ENCODE measurements at regions not wholly inside any gene's neighbourhood (a gene's known extent, or its start where the extent isn't known, plus 50 kb on each side); places are given as distances from the start of the nearest gene placed in this dataset.
"Not testable (repeated sequence)": the region's sequence is repeated elsewhere in the genome, so short reads cannot be mapped to it uniquely, and the experiment has no call there.

- Histone ChIP-seq H3K36me3 (ENCODE audit: control insufficient read depth, insufficient read depth, low read length) (no peaks in the 10 kb centered on the region), H3K4me1 (ENCODE audit: control insufficient read depth, insufficient read depth, low read length, poor library complexity, severe bottlenecking) (no peaks in the 10 kb centered on the region), H3K9me3 (ENCODE audit: control insufficient read depth, low read length) (no peaks in the 10 kb centered on the region), H3K4me3 (ENCODE audit: extremely low read depth, insufficient read depth, low read length, poor library complexity, severe bottlenecking) (no peak overlapping the region), H3K27ac (ENCODE audit: low read depth, low read length, severe bottlenecking) (no peak overlapping the region)
- 100% methylated on average over 1 of the region's 4 CpGs; no CpG with 5 or more reads in 1 of the 2 experiments for WGBS, 2 experiments (ENCODE audit: insufficient coverage in 2 of 2)
Measured at GRCh38 chr18:68215931-68216330, 499.0 kb downstream of the TMX3 start.

- Histone ChIP-seq H3K9me3 (ENCODE audit: control insufficient read depth, low read length) (no peaks in the 10 kb centered on the region), H3K4me3 (ENCODE audit: extremely low read depth, insufficient read depth, low read length, poor library complexity, severe bottlenecking) (no peak overlapping the region), H3K4me1 (ENCODE audit: control insufficient read depth, insufficient read depth, low read length, poor library complexity, severe bottlenecking) (no peaks in the 10 kb centered on the region), H3K27ac (ENCODE audit: low read depth, low read length, severe bottlenecking) (no peak overlapping the region), H3K36me3 (ENCODE audit: control insufficient read depth, insufficient read depth, low read length) (no peaks in the 10 kb centered on the region)
- WGBS, 2 experiments (ENCODE audit: insufficient coverage in 2 of 2), result no CpG with 5 or more reads among the region's 5 CpGs
Measured at GRCh38 chr18:68186039-68186438, 528.9 kb downstream of the TMX3 start.

DNA sequence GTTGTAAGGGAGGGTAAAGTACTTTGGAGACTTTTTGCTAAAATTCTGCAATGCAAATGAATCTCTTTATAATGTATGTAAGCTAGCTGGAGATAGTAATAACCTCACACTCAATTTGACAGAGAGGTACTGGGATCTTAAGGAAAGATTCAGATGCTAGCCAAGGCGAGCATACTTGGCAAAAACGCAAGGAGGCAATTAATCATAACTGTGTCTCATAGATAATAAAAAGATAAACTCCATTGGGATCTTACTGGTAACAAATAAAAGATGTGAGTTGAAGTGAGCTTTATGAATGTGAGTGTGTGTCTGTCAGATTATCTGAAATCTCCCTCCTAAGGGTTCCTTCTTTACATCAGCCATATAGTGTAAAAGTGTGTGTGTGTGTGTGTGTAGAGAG, 533.0 kb downstream of the TMX3 start:
- Histone ChIP-seq H3K27ac (ENCODE audit: low read depth, low read length, severe bottlenecking) (no peak overlapping the region), H3K4me3 (ENCODE audit: extremely low read depth, insufficient read depth, low read length, poor library complexity, severe bottlenecking) (no peak overlapping the region), H3K36me3 (ENCODE audit: control insufficient read depth, insufficient read depth, low read length) (no peaks in the 10 kb centered on the region), H3K9me3 (ENCODE audit: control insufficient read depth, low read length) (no peaks in the 10 kb centered on the region), H3K4me1 (ENCODE audit: control insufficient read depth, insufficient read depth, low read length, poor library complexity, severe bottlenecking) (no peaks in the 10 kb centered on the region)
- no CpG with 5 or more reads among the region's 2 CpGs for WGBS, 2 experiments (ENCODE audit: insufficient coverage in 2 of 2)

DNA sequence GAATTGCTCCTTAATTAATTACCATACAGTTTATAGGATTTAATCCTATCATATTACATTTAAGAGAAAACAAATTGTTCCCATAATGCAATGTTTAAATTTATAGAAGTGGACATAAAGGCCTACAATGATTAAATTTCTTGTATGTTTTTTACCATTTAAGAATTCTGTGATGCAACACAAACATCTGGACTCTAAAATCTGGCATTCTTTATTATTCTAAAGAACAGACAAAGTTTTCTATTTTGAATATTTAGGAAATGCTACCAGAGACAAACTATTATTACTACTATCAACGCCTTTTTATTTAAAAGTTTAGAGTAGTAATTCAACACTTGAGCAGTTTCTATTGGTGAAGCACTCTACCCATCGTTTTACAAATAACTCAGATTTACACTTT, 535.1 kb downstream of the TMX3 start:
- no peak overlapping the region for H3K4me3 ChIP-seq (ENCODE audit: extremely low read depth, insufficient read depth, low read length, poor library complexity, severe bottlenecking)
- no peaks in the 10 kb centered on the region for H3K4me1 ChIP-seq (ENCODE audit: control insufficient read depth, insufficient read depth, low read length, poor library complexity, severe bottlenecking)
- WGBS, 2 experiments (ENCODE audit: insufficient coverage in 2 of 2), result 71 to 90% methylated on average over 1 to 2 of the region's 2 CpGs
- no peaks in the 10 kb centered on the region for H3K9me3 ChIP-seq (ENCODE audit: control insufficient read depth, low read length)
- H3K27ac ChIP-seq (ENCODE audit: low read depth, low read length, severe bottlenecking), result no peak overlapping the region
- H3K36me3 ChIP-seq (ENCODE audit: control insufficient read depth, insufficient read depth, low read length), result no peaks in the 10 kb centered on the region

DNA sequence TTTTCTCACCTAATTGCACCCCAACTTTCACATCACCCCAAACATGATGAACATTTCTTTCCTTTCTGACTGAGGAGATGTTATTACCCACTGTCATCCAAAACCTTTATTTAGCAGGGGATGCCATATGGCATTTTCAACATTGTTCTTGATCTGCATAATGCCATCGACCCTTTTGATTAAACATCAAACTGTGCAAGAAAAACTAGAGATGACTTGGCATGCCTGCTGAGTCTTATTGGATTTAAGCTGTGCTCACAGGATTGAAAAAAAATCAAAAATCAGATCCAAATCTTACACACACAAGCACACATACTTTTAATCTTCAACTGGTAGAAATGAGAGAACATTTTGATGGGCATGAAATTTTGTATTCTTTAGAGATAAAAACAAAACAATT, 536.0 kb downstream of the TMX3 start:
- WGBS, 2 experiments (ENCODE audit: insufficient coverage in 2 of 2), result no CpG with 5 or more reads among the region's 1 CpG
- Histone ChIP-seq H3K36me3 (ENCODE audit: control insufficient read depth, insufficient read depth, low read length) (no peaks in the 10 kb centered on the region), H3K27ac (ENCODE audit: low read depth, low read length, severe bottlenecking) (no peak overlapping the region), H3K4me1 (ENCODE audit: control insufficient read depth, insufficient read depth, low read length, poor library complexity, severe bottlenecking) (no peaks in the 10 kb centered on the region), H3K9me3 (ENCODE audit: control insufficient read depth, low read length) (no peaks in the 10 kb centered on the region), H3K4me3 (ENCODE audit: extremely low read depth, insufficient read depth, low read length, poor library complexity, severe bottlenecking) (no peak overlapping the region)

DNA sequence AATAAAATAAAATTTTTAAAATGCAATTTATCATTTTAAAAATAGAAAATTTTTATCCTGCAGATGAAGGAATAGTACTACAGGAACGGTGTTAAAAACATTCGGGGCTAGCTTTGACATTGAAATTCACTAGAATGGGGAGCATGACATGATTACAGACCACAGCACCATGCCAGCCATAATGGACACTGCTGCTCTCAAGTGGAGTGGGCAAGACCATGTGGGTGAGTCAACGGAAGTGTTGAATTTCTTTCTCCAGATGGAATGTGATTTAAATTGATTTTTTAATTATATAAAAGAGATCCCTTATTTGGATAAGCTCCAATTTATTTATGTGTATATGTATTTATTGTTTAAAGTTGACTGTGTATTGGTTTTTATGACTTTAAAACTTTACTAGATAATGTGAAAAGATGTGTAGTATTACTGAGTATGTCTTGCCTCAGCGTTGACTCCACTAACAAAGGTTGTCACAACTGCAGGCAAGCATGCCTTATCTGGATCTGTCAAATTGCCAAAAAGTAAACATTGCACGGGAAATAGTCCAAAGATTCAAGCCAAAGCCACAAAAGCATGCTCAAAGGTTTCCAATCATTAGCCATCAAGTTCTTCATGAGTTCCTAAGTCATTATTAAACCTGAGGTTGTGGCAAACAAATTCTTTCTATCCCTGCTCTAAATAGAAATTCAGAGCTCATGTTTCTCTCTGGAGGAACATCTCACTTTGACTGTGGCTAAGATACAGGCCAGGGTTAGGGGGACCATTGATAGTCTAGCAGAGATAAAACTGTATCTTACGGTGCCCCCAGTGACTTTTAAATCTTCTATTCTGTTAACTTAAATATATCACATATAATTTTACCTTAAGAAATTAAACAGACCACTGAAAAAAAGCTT, 536.9 kb downstream of the TMX3 start:
- Histone ChIP-seq H3K4me3 (ENCODE audit: extremely low read depth, insufficient read depth, low read length, poor library complexity, severe bottlenecking) (no peak overlapping the region), H3K36me3 (ENCODE audit: control insufficient read depth, insufficient read depth, low read length) (no peaks in the 10 kb centered on the region), H3K27ac (ENCODE audit: low read depth, low read length, severe bottlenecking) (no peak overlapping the region), H3K4me1 (ENCODE audit: control insufficient read depth, insufficient read depth, low read length, poor library complexity, severe bottlenecking) (no peaks in the 10 kb centered on the region), H3K9me3 (ENCODE audit: control insufficient read depth, low read length) (no peaks in the 10 kb centered on the region)
- WGBS, 2 experiments (ENCODE audit: insufficient coverage in 2 of 2), result 86 to 100% methylated on average over 1 to 4 of the region's 6 CpGs

- Histone ChIP-seq H3K27ac (ENCODE audit: low read depth, low read length, severe bottlenecking) (no peak overlapping the region), H3K4me1 (ENCODE audit: control insufficient read depth, insufficient read depth, low read length, poor library complexity, severe bottlenecking) (no peaks in the 10 kb centered on the region), H3K9me3 (ENCODE audit: control insufficient read depth, low read length) (no peaks in the 10 kb centered on the region), H3K36me3 (ENCODE audit: control insufficient read depth, insufficient read depth, low read length) (no peaks in the 10 kb centered on the region), H3K4me3 (ENCODE audit: extremely low read depth, insufficient read depth, low read length, poor library complexity, severe bottlenecking) (no peak overlapping the region)
Measured at GRCh38 chr18:68176901-68177300, 538.0 kb downstream of the TMX3 start.

DNA sequence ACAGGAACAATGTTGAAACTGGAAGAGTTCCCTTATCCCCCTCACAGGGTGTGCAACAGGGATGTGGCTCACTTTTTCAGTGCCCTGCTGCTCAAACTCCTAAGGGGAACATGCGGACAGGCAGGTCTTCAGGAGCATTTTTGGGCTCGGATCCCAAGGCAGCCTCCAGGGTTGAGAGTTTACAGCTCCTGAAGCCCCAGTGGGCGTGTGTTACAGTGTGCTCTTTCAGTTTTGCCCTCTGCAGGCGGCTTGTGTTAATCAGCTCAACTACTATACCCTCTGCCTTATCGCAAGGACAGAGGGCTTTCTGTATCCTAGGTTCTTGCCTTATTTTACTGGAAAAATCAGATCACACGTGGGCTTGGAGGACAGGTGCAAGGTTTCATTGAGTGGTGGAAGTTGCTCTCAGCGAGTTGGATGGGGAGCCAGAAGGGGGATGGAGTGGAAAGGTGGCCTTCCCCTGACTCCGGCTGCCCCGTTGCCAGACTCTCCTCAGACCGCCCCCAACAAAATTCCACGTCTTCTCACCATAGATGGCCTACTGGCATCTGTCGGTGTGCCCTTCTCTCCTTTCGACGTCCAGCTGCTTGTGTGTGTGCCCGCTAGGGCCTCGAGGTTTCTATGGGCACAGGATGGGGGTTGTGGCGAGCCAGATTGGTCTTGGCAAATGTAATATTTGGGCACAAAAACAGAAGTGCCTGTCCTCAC, 541.9 kb downstream of the TMX3 start:
- 77 to 82% methylated on average over 11 to 13 of the region's 17 CpGs for WGBS, 2 experiments (ENCODE audit: insufficient coverage in 2 of 2)
- no peaks in the 10 kb centered on the region for H3K4me1 ChIP-seq (ENCODE audit: control insufficient read depth, insufficient read depth, low read length, poor library complexity, severe bottlenecking)
- H3K4me3 ChIP-seq (ENCODE audit: extremely low read depth, insufficient read depth, low read length, poor library complexity, severe bottlenecking), result no peak overlapping the region

GRCh38 chr18:68164909-68165308, 550.0 kb downstream of the TMX3 start:
- Histone ChIP-seq H3K27ac (ENCODE audit: low read depth, low read length, severe bottlenecking) (no peak overlapping the region), H3K4me3 (ENCODE audit: extremely low read depth, insufficient read depth, low read length, poor library complexity, severe bottlenecking) (no peak overlapping the region), H3K36me3 (ENCODE audit: control insufficient read depth, insufficient read depth, low read length) (no peaks in the 10 kb centered on the region), H3K4me1 (ENCODE audit: control insufficient read depth, insufficient read depth, low read length, poor library complexity, severe bottlenecking) (no peaks in the 10 kb centered on the region), H3K9me3 (ENCODE audit: control insufficient read depth, low read length) (no peaks in the 10 kb centered on the region)
- WGBS, 2 experiments (ENCODE audit: insufficient coverage in 2 of 2), result 79 to 84% methylated on average over 4 of the region's 4 CpGs

More for the DNA sequence above, 541.9 kb downstream of the TMX3 start:
- no peaks in the 10 kb centered on the region for H3K36me3 ChIP-seq (ENCODE audit: control insufficient read depth, insufficient read depth, low read length)
- H3K9me3 ChIP-seq (ENCODE audit: control insufficient read depth, low read length), result no peaks in the 10 kb centered on the region
- no peak overlapping the region for H3K27ac ChIP-seq (ENCODE audit: low read depth, low read length, severe bottlenecking)

- H3K9me3 ChIP-seq (ENCODE audit: control insufficient read depth, low read length); H3K27ac ChIP-seq (ENCODE audit: low read depth, low read length, severe bottlenecking); H3K36me3 ChIP-seq (ENCODE audit: control insufficient read depth, insufficient read depth, low read length); H3K4me3 ChIP-seq (ENCODE audit: extremely low read depth, insufficient read depth, low read length, poor library complexity, severe bottlenecking); H3K4me1 ChIP-seq (ENCODE audit: control insufficient read depth, insufficient read depth, low read length, poor library complexity, severe bottlenecking): not testable (repeated sequence)
- 86 to 88% methylated on average over 4 of the region's 5 CpGs for WGBS, 2 experiments (ENCODE audit: insufficient coverage in 2 of 2)
Measured at GRCh38 chr18:68153821-68154220, 561.1 kb downstream of the TMX3 start.

- H3K4me3 ChIP-seq (ENCODE audit: extremely low read depth, insufficient read depth, low read length, poor library complexity, severe bottlenecking), result no peak overlapping the region
- H3K9me3 ChIP-seq (ENCODE audit: control insufficient read depth, low read length), result no peaks in the 10 kb centered on the region
- no peak overlapping the region for H3K27ac ChIP-seq (ENCODE audit: low read depth, low read length, severe bottlenecking)
- H3K36me3 ChIP-seq (ENCODE audit: control insufficient read depth, insufficient read depth, low read length), result no peaks in the 10 kb centered on the region
- WGBS, 2 experiments (ENCODE audit: insufficient coverage in 2 of 2), result 73 to 79% methylated on average over 3 to 5 of the region's 7 CpGs
- no peaks in the 10 kb centered on the region for H3K4me1 ChIP-seq (ENCODE audit: control insufficient read depth, insufficient read depth, low read length, poor library complexity, severe bottlenecking)
Measured at GRCh38 chr18:68152770-68153169, 562.1 kb downstream of the TMX3 start.
